ENCODE measurements at regions not wholly inside any gene's neighbourhood (a gene's known extent, or its start where the extent isn't known, plus 50 kb on each side); places are given as distances from the start of the nearest gene placed in this dataset.
"Not testable (repeated sequence)": the region's sequence is repeated elsewhere in the genome, so short reads cannot be mapped to it uniquely, and the experiment has no call there.

DNA sequence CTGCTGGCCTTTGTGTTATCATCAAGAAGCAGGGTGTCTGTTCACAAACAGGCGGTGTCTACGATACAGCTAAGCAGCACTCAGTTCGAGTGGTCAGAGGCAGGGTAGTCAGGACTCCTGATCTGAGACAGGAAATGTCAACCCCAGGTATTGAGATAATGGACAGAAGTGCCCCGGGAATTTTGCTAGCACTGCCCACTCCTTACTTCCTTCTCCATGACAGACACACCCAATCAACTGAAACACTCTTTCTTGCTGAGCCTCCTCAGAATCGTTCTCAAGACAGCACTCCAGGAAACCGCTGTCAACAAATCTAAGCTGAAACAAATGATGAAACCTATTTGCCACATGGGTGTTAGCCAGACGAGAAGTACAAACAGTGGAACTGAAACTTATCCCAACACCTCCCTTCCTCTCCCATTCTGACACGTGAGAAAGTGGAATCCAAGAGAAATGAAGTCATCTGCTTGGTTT is 109.3 kb downstream of the GTF2IRD2B start:
- not testable (repeated sequence) for DNase-seq

DNA sequence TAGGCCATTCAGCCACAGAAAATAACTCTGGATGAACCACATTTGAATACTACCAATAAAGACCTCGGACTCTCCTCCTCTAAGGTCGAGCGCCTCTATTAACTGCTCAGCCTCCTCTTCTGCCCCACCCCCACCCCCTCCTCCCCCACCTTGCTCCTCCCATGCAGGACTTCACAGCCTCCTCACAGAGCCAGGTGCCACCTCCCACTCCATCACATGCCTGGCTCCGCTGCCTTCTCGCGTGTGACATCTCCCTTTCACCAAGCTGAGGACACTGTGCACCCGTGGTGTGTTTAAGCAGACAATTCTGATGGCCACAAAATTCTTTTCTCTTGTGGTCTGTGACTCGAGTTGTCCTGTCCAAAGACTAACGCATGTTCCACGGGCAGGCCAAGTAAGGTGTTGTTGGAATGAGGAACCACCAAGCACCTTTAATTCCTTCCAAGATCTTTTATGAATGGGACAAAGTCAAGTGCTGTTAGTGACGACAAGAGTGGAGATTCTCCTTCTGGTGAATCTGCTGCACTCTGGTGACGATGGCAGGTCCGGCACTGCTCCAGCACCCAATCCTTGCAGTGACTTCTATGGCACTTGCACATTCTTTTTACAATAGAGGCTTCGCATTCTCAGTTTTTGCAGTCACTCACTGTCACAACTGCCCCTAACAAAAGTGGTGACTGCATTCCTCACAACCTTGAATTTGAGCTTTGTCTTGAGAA is 113.1 kb downstream of the GTF2IRD2B start:
- DNase-seq: not testable (repeated sequence)

DNA sequence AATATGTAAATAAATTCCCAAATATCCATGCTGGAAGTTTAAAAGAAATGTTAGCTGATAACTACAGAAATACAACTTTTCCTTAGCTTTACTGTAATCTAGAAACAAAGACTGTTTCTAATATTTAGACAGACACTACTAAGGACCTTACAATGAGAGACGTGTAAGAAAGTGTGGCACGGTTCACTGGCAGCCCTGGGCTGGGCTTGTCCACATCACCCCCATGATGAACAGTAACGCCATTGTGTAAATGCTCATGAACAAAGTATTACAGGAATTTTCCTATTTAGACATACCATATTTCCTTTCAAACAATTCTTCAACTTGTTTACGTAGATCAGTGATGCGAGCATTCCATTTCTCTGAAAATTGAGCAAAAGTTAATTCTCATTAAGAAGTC is 123.1 kb downstream of the GTF2IRD2B start:
- DNase-seq: not testable (repeated sequence)

DNA sequence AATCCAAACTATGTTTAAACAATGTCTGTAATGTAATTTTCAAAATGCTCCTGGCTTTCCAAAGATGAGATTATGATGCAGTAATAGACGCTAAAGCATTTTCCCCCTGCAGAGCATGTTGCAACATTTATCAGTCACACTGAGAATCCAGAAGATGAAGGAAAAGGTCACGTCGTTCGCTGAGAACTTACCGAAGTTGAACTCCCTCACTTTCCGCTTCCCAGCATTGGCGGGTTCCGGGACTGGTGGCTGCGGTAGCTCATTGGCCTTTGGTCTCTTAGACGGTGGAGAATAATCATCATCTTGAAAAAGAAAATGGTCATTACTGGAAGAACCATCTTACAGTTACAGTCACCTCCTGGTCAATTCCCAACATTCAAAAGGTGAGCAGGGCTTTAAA is 124.6 kb downstream of the GTF2IRD2B start:
- DNase-seq: not testable (repeated sequence)

DNA sequence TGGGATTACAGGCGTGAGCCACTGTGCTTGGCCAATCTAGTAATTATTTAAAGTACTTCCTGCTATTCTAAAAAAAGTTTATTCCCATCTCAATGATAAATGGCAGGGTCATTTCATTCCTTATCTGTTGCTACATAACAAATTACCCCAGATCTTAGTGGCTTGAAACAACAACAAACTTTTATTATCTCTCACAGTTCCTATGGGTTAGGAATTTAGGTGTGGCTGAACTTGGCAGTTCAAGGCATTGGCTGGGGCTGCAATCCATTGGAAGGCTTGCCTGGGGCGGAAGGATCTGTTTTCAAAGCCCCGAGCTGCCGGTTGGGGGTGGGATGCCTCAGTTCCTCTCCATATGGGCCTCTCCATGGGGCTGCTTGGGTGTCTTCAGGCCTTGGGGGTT is 133.7 kb downstream of the GTF2IRD2B start:
- DNase-seq: not testable (repeated sequence)

DNA sequence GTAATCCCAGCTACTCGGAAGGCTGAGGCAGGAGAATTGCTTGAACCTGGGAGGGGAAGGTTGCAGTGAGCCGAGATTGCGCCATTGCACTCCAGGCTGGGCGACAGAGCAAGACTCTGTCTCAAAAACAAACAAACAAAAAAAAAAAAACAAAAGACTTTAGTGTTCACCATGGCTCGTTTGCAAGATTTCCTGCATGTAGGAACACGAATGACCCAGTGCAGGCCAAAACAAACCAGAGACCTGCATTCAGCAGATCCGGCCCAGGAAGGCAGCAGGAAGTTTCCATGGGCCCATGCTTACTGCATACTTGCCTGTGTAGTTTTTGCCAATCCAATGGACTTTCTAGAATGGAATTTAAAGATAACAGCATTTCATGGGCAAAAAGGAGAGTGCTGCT is 137.2 kb downstream of the GTF2IRD2B start:
- not testable (repeated sequence) for DNase-seq

DNA sequence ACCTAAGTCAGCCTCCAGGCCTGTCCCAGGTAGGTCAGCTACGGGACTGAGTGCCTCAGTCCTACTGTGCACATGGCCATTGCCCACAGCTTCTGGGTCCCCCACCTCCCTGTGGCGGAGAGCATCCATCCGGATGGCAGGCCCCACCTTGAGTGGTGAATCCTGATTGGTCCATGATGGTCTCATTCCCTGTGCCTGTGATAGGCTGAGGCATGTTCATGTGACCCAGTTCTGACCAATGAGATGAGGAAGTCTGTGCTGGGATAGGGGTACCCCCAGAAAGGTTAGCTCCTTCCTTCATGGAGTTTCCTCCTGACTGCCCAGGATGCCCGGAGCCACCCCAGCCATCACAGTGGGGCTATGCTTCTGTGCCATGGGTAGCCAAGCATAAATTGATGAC is 138.2 kb downstream of the GTF2IRD2B start:
- DNase-seq: not testable (repeated sequence)

DNA sequence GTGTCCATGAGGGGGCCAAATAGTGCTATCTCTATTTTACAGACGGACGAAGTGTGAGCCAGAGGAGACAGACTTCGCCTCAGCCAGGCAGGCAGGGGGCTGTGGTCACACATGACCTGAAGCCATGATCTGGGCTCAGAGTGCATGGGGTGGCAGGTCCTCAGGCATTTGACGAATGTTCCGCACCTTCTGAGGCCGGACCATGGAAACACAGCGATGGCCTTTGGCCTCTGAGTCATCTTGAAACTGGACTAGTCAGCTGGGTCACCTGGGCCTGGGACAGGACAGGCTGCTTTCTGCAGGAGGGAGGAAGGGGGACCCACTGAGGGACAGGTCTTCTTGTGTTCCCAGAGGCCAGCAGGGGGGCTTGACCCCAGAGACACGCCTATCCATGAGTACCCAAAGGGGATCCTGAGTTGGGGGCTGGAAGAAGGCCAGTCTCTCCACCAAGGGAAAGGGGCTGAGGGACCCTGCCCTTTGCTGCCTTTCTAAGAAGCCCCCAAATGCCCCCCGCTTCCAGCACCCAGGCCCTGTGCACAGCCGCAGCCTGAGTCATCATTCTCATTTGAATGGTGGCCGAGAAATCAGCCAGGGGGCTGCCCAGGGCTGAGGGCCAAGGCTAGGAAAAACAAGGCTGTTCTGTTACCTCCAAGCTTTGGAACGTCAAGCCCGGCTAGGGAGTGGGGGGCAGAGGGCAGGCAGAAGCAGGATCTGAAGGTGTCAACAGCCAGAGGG is 142.9 kb downstream of the GTF2IRD2B start:
- DNase-seq: not testable (repeated sequence)

DNA sequence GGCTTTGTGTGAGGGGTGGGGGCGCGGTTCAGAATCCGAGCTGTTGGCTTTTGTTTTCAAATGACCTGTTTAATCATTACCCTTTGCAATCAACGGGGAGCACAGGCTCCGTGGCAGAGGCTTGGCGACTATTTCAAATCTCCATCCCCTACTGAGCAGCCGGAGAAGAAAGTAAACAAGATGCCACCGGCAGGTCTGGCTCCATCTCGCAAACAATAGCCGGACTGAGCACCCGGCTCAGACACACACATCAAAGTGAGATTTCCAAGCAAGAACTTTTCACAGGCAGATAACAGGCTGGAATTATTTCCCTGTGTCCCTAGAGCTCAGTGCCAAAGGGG is 143.4 kb downstream of the GTF2IRD2B start:
- not testable (repeated sequence) for DNase-seq

DNA sequence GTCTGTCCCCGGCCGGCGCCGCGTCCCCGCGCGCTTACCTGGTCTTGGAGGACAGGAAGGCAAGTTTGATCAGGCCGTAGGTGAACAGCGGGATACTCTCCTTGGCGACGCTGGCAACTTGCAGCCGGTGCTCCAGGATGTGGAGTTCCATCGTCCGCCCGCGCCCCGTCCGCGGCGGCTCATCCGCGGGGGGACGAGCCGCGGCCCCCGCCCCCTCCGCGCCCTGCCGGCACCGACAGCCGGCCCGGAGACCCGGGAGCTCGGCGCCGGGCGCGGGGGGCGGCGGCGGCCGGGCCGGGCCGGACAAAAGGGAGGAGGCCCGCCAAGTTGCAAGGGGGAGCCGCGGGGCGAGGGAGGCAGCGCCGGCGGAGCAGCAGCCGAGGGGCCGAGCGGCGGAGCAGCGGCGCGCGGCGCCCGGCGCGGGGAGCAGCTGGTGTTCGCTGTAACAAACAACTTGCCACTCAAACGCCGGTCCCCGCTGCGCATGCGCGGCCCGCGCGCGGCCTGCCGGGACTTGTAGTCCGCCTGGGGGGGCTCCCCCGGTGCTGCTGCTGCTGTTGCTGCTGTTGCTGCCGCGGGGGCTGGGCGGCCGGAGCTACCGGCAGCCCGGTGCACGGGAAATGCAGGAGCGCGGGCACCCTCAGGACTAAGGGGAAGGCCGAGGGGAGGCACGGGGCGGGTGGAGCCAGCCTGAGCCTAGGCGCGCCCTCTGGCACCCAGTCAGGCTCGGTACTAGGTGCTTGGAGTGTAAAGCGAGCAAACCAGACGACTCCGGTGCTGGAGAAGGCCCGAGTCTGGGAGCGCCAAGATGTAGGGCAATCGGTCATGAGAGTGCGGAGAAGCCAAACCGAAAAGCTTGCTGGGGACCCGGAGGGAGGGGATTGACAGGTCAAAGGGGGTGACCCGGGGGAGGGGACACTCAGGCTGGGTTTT is 145.1 kb downstream of the GTF2IRD2B start:
- DNase-seq: peak; percentile 72 to 75

DNA sequence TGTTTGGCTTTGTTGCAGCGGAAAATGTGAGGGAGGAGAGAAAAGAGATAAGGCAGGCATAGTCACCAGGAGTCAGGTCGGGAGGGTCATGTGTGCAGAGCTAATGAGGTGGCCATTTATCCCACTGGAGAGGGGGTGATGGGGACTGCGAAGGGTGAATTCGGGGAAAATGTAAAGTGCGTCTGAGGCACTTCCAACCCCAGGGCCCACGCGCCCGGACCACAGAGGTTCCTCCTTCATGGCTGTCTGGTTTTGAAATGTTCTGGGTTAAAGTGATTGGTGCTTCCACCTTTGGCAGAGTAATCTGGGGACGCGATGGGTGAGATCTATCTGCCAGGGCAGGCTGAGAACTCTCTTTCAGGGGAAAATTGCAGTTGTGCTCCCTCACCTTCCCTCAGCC is 145.9 kb downstream of the GTF2IRD2B start:
- DNase-seq: not testable (repeated sequence)

DNA sequence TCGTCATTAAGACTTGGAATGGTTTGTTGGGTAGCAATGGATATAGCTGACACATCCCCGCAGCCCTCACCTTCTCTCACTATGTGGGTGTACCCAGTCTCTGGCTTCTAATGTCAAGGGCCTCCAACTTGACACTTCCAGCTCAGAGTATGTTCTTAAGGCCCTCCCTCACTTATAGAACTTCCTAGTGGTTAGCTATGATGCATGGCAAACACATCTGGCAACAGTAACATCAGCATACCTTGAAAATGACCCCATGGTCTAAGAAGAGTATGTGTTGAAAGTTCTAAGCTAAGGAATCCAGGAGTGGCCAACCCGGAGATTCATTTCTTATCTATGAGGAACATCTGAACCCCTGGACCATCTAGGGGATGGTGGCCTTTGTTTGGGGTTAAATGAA is 151.2 kb downstream of the GTF2IRD2B start:
- not testable (repeated sequence) for DNase-seq

DNA sequence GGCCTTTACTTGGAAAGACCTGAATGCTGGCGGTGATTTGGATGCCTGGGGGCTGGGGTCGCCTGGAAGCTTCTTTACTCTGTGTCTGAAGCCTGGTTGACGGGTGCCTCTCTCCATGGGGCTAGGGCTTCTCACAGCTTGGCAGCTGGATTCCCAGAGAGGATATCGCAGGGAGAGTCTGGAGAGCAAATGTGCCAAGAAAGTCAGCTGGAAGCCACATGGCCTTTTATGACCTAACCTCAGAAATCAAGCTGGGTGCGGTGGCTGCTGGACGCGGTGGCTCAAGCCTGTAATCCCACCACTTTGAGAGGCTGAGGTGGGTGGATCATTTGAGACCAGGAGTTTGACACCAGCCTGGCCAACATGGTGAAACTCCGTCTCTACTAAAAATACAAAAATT is 147.2 kb upstream of the TRIM73 start:
- not testable (repeated sequence) for DNase-seq

DNA sequence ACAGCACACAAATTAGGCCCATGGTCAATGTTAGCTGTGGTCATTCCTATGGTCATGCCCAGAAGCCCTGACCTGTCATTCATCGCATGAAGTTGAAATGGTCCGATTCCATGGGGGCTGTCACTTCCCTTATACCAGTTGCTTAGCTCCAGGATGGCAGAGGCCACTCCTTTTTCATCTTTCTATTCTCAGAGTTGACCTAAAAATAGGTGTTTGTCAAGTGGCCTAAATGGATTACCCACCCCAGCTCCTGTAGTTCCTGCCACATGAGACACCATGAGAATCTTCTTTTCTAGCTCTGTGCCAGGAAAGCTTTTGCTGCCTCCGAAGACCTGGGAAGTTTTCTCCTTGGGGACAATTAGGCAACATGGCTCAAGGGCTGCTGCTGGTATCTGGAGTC is 141.2 kb upstream of the TRIM73 start:
- not testable (repeated sequence) for DNase-seq

DNA sequence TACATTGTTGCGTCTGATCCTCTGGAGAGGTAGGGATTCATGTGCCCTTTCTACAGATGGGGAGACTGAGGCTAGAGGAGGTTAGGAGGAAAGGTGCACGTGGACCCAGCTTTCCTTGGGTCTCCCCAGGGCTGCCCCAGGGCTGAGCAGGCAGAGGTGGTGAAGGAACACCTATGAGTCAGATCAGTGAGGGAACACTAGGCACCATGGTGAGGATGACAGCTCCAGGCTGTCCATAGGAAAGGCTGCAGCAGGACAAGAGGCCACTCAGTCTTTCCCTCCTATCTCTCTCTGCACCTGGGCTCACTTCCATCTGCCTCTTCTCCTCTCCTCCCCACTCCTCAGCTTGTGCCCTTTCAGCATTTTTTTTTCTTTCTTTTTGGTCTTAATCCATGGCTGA is 138.0 kb upstream of the TRIM73 start:
- DNase-seq: not testable (repeated sequence)

DNA sequence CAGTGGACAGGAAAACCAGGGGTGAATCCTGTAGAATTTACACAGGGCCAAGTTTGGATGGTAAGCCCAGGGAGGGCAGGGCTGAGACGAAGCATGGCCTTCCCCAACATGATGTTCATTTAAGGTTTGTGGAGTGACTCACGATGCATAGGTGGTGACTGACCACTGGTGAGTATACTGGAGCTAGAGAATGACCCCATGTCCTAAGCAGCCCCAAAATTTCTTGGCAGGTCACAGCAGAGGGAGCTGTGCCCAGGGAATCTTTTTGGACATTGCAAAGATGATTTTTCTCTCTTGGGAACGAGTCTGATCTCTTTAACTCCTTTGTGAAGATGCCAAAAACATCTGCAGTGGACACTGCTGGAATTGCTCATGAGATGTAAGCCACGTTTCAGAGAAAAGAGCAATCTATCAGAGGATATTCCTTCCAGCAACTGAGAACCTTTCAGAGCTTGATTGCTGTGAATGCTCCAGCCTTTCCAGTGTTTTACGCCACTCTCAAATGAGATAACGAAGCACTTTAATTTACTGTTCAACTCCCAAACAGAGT is 135.9 kb upstream of the TRIM73 start:
- DNase-seq: not testable (repeated sequence)

DNA sequence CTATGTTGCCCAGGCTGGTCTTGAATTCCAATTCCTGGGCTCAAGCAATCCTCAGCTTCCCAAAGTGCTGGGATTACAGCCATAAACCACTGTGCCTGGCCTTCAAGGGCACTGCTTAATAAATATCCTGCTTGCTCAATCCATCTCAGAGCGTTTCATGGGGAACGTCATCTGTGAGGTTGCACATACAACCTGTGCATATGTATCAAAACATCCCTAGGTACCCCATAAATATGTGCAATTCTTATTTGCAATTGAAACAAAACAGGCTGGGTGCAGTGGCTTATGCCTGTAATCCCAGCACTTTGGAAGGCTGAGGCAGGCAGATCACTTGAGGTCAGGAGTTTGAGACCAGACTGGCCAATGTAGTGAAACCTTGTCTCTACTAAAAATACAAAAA is 133.8 kb upstream of the TRIM73 start:
- not testable (repeated sequence) for DNase-seq

DNA sequence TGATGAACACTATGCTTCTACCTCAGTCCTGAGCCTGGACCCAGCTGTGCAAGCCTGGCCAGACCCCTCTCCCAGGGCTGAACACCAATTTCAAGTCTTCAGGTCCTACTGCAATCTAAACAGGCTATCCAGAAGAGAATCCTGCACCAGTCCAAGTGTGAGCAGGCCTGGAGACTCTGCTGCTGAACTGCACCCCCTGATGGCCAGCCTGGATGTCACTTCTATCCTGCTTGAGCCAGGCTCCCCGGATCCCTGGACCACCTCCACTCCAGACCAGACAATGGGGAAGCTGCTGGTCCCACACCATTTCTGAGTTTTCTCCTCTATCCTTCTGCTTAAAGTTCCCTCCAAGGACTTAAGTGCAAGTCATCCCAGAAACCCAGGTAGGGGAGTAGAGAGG is 127.3 kb upstream of the TRIM73 start:
- not testable (repeated sequence) for DNase-seq

DNA sequence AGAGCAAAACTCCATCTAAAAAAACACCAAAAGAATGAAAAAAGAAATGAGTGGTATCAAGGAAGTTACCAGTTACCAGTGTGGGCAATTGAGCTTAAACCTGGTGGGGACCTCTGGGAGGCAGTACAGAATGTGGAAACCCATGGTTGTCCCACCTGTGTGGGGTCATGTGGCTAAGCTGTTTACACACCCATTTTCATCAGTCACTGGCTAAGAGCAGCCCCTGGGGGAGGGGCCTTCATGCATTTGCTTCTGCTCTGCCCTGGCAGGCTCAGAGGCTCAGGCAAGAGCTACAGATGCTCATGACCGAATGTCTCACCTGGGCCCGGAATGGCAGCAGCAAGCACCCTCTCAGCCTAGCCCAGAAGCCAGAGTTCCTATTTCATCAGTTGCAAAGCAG is 126.3 kb upstream of the TRIM73 start:
- not testable (repeated sequence) for DNase-seq

DNA sequence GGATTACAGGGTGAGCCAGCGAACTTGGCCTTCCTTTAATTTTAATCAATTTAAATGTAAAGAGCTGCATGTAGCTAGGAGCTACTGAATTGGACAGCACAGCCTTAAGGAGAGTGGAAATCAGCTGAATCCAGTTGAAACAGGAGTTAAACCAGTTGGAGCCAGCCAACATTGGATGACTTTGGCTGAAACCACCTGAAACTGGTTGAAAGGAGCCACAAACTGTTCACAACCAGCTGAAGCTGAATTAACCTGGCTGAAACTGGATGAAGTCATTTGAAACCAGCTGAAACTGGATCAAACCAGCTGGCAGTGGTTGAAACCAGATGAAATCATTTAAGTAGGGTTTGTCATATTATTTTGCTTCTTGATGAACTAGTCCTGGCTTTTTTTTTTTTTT is 121.3 kb upstream of the TRIM73 start:
- DNase-seq: not testable (repeated sequence)
